ENCODE measurements at regions not wholly inside any gene's neighbourhood (a gene's known extent, or its start where the extent isn't known, plus 50 kb on each side); places are given as distances from the start of the nearest gene placed in this dataset.

- 0% methylated on average over 3 of the region's 3 CpGs for WGBS (ENCODE audit: insufficient coverage, low coverage, missing lambda C conversion rate)
- in situ Hi-C loops (cut with MboI) (no loop called here), intact Hi-C loops (cut with micrococcal nuclease) (no loop called here)
- no TSS peak for BruUV-seq (replicated peaks)
- Histone ChIP-seq H3K4me3 (no peak overlapping the region), H3K4me2 (ENCODE audit: insufficient read depth, low read length) (no peak overlapping the region), H3K4me1 (replicated peaks in 1 of 2; ENCODE audit: control insufficient read depth in 2 of 2, insufficient read depth in 2 of 2, low read length in 2 of 2) (peaks cover 0 to 9% of the 10 kb centered on the region in 2 experiments; a peak in 2 of 5 replicates), H3K27me3 (ENCODE audit: control insufficient read depth in 2 of 2, insufficient read depth in 2 of 2, low read length in 2 of 2) (peaks cover 55 to 82% of the 10 kb centered on the region in 2 experiments), H3K36me3 (ENCODE audit: control insufficient read depth, insufficient read depth, low read length) (no peaks in the 10 kb centered on the region), H4K20me1 (replicated peaks; ENCODE audit: control insufficient read depth, insufficient read depth, low read length) (peaks cover 12% of the 10 kb centered on the region), H3K27ac (ENCODE audit: extremely low read depth, low read depth, low read length) (no peak overlapping the region), H3K79me2 (ENCODE audit: control insufficient read depth, insufficient read depth, low read length) (no peaks in the 10 kb centered on the region), H2AFZ (ENCODE audit: low read depth, low read length) (no peak overlapping the region), H3K9me1 (ENCODE audit: control insufficient read depth, insufficient read depth, low read length) (no peaks in the 10 kb centered on the region), H3K9ac (ENCODE audit: insufficient read depth in 1 of 2, low read depth in 2 of 2, low read length in 2 of 2) (no peak overlapping the region), H3K9me3 (replicated peaks; ENCODE audit: control insufficient read depth, insufficient read depth, low read depth, low read length) (no peaks in the 10 kb centered on the region)
- DNase-seq (ENCODE audit: extremely low read depth in 1 of 4, low spot score in 3 of 4) = no peak
- ATAC-seq = no peak
- no peak for FAIRE-seq
- peak in 1 of 2 experiments; percentile 25; a peak in 1 of 4 replicates for TF ChIP-seq KDM1A (IDR thresholded peaks at IDR 0.05)
- no peak for TF ChIP-seq BRD4 (IDR thresholded peaks at IDR 0.05)
- peak; percentile 11 for TF ChIP-seq CREBBP (IDR thresholded peaks at IDR 0.05; ENCODE audit: low read depth, low read length)
- CTCF ChIA-PET (ENCODE audit: low intra/inter-chr PET ratio) = no interaction called here
- POLR2A ChIA-PET = interaction anchor here (1.0 kb wide), 1 partner anchor 92 kb away, joined by 3 read pairs; no protein-coding TSS in a partner anchor
These were observed 132.4 kb upstream of the IQSEC1 start for GRCh38 chr3:13205567-13206143.

GRCh38 chr3:13204177-13204581 is 130.9 kb upstream of the IQSEC1 start:
- peaks cover 12% of the 10 kb centered on the region for H4K20me1 ChIP-seq (replicated peaks; ENCODE audit: control insufficient read depth, insufficient read depth, low read length)
- ATAC-seq (peak; percentile 26; the same call in 2 of the 3 replicates), DNase-seq (ENCODE audit: extremely low read depth in 1 of 4, low spot score in 3 of 4) (peak in 1 of 4 experiments; percentile 19), FAIRE-seq (no peak)
- H3K27me3 ChIP-seq (ENCODE audit: control insufficient read depth in 2 of 2, insufficient read depth in 2 of 2, low read length in 2 of 2) = peaks cover 58 to 82% of the 10 kb centered on the region in 2 experiments
- in situ Hi-C loops (cut with MboI) (no loop called here), intact Hi-C loops (cut with micrococcal nuclease) (loop anchor here (5.0 kb wide), 1 partner anchor 258 kb away; no protein-coding TSS in a partner anchor)
- 10% methylated on average over 31 of the region's 34 CpGs for WGBS (ENCODE audit: insufficient coverage, low coverage, missing lambda C conversion rate)
- H3K4me2 ChIP-seq (ENCODE audit: insufficient read depth, low read length) = no peak overlapping the region
- H3K4me1 ChIP-seq (replicated peaks in 1 of 2; ENCODE audit: control insufficient read depth in 2 of 2, insufficient read depth in 2 of 2, low read length in 2 of 2) = peaks cover 0 to 13% of the 10 kb centered on the region in 2 experiments; a peak in 2 of 5 replicates
- H3K9me1 ChIP-seq (ENCODE audit: control insufficient read depth, insufficient read depth, low read length) = no peaks in the 10 kb centered on the region
- H3K9me3 ChIP-seq (replicated peaks; ENCODE audit: control insufficient read depth, insufficient read depth, low read depth, low read length) = no peaks in the 10 kb centered on the region
- CTCF ChIA-PET (ENCODE audit: low intra/inter-chr PET ratio) = no interaction called here
- H3K9ac ChIP-seq (ENCODE audit: insufficient read depth in 1 of 2, low read depth in 2 of 2, low read length in 2 of 2) = no peak overlapping the region
- H3K27ac ChIP-seq (ENCODE audit: extremely low read depth, low read depth, low read length) = no peak overlapping the region
- no TSS peak for BruUV-seq (replicated peaks)
- no peak overlapping the region for H2AFZ ChIP-seq (ENCODE audit: low read depth, low read length)
- POLR2A ChIA-PET = interaction anchor here (0.6 kb wide), 2 partner anchors 64 to 79 kb away, joined by 3 to 4 read pairs; no protein-coding TSS in a partner anchor
- no peak overlapping the region for H3K4me3 ChIP-seq
- H3K79me2 ChIP-seq (ENCODE audit: control insufficient read depth, insufficient read depth, low read length) = no peaks in the 10 kb centered on the region
- TF ChIP-seq ZNF24 (IDR thresholded peaks at IDR 0.05) (no peak), L3MBTL2 (IDR thresholded peaks at IDR 0.05) (peak; percentile 41; the same call in 1 of the 2 replicates), E2F6 (IDR thresholded peaks at IDR 0.05; ENCODE audit: borderline replicate concordance in 1 of 2, extremely low read depth in 1 of 2, insufficient read depth in 1 of 2, insufficient read length in 1 of 2, low read depth in 1 of 2, low read length in 1 of 2, poor library complexity in 1 of 2, severe bottlenecking in 1 of 2) (peak in 1 of 2 experiments; percentile 55)
- no peaks in the 10 kb centered on the region for H3K36me3 ChIP-seq (ENCODE audit: control insufficient read depth, insufficient read depth, low read length)

Measured in K562 (cell line).